CD14-positive monocyte (primary cell): ENCODE measurements at regions not wholly inside any gene's neighbourhood (a gene's known extent, or its start where the extent isn't known, plus 50 kb on each side); places are given as distances from the start of the nearest gene placed in this dataset.

ENCODE experiments used
- DNase-seq, 3 donors: peaks; one replicate each; pipeline ENCODE4 v3.0.0-alpha.2; 2011 to 2022
- H2AFZ ChIP-seq: 2 replicates; pipeline ENCODE4 v1.6.0; 2012; ENCODE audit warnings: mild to moderate bottlenecking, low read depth, low read length, inconsistent platforms; ENCODE audit not compliant: insufficient read depth, poor library complexity, severe bottlenecking
- H3K27ac ChIP-seq, 2 donors: 1 replicate in 1 of 2; 2 replicates in 1 of 2; pipeline ENCODE4 v1.5.1; 2012 to 2013; ENCODE audit warnings: low read length in 2 of 2, control low read depth in 1 of 2, inconsistent platforms in 1 of 2, low read depth in 1 of 2, mild to moderate bottlenecking in 1 of 2
- H3K27me3 ChIP-seq, 2 donors: one replicate each; pipeline versions ENCODE4 v1.6.0 to v1.6.1; 2011 to 2013; ENCODE audit warnings: low read length in 2 of 2; ENCODE audit not compliant: control insufficient read depth in 2 of 2, insufficient read depth in 2 of 2
- H3K36me3 ChIP-seq, 2 donors: replicated peaks in 1 of 2; 1 replicate in 1 of 2; 2 replicates in 1 of 2; pipeline versions ENCODE4 v1.5.1 to v1.6.1; 2012 to 2013; ENCODE audit warnings: low read length in 2 of 2, control low read depth in 1 of 2, inconsistent platforms in 1 of 2, mild to moderate bottlenecking in 1 of 2; ENCODE audit not compliant: insufficient read depth in 2 of 2, control insufficient read depth in 1 of 2
- H3K4me1 ChIP-seq, 2 donors: 1 replicate in 1 of 2; 2 replicates in 1 of 2; pipeline versions ENCODE4 v1.5.1 to v1.6.1; 2012 to 2013; ENCODE audit warnings: low read length in 2 of 2, control low read depth in 1 of 2, inconsistent platforms in 1 of 2, mild to moderate bottlenecking in 1 of 2, moderate library complexity in 1 of 2; ENCODE audit not compliant: insufficient read depth in 2 of 2, control insufficient read depth in 1 of 2
- H3K4me2 ChIP-seq: replicated peaks from 2 replicates; pipeline ENCODE3; 2012; ENCODE audit warnings: low read length, moderate library complexity, mild to moderate bottlenecking; ENCODE audit not compliant: poor library complexity, severe bottlenecking; ENCODE audit errors: extremely low read depth
- H3K4me3 ChIP-seq, 3 experiments: fragments of 200-600 bp in 1 of 3; sonication (generic) in 1 of 3; replicated peaks in 1 of 3; 1 replicate in 2 of 3; 2 replicates in 1 of 3; pipeline ENCODE4 v1.5.1; 2011 to 2013; ENCODE audit warnings: low read length in 3 of 3, mild to moderate bottlenecking in 3 of 3, control low read depth in 2 of 3, low read depth in 2 of 3, inconsistent platforms in 1 of 3, moderate library complexity in 1 of 3
- H3K79me2 ChIP-seq: 2 replicates; pipeline ENCODE4 v1.6.0; 2012; ENCODE audit warnings: mild to moderate bottlenecking, control low read depth, inconsistent platforms, low read length, moderate library complexity; ENCODE audit not compliant: insufficient read depth
- H3K9ac ChIP-seq: 2 replicates; pipeline ENCODE4 v1.6.0; 2017; ENCODE audit warnings: low read length, mild to moderate bottlenecking; ENCODE audit not compliant: insufficient read depth, poor library complexity, severe bottlenecking
- H3K9me3 ChIP-seq, 2 donors: replicated peaks in 1 of 2; 1 replicate in 1 of 2; 2 replicates in 1 of 2; pipeline versions ENCODE4 v1.5.1 to v1.6.1; 2012 to 2013; ENCODE audit warnings: low read length in 2 of 2, control low read depth in 1 of 2; ENCODE audit not compliant: control insufficient read depth in 1 of 2, insufficient read depth in 1 of 2
- H4K20me1 ChIP-seq: 2 replicates; pipeline ENCODE4 v1.6.0; 2012; ENCODE audit warnings: mild to moderate bottlenecking, low read length, control low read depth, moderate library complexity; ENCODE audit not compliant: insufficient read depth
- H3K27ac Mint-ChIP-seq, 7 donors: one replicate each; pipeline ENCODE4 v1.8.0; 2020; ENCODE audit warnings: mild to moderate bottlenecking in 7 of 7, mixed read lengths in 7 of 7, moderate library complexity in 6 of 7, inconsistent platforms in 2 of 7
- H3K27me3 Mint-ChIP-seq, 3 donors: one replicate each; pipeline ENCODE4 v1.8.0; 2021 to 2022; ENCODE audit warnings: low read depth in 3 of 3, mild to moderate bottlenecking in 3 of 3, mixed read lengths in 3 of 3, moderate library complexity in 3 of 3, inconsistent platforms in 1 of 3
- H3K36me3 Mint-ChIP-seq, 2 donors: one replicate each; pipeline ENCODE4 v1.8.0; 2020; ENCODE audit warnings: mixed read lengths in 2 of 2, inconsistent platforms in 1 of 2, mild to moderate bottlenecking in 1 of 2
- H3K4me1 Mint-ChIP-seq: one replicate; pipeline ENCODE4 v1.8.0; 2020; ENCODE audit warnings: mild to moderate bottlenecking, mixed read lengths
- H3K4me3 Mint-ChIP-seq, 2 donors: one replicate each; pipeline ENCODE4 v1.8.0; 2020; ENCODE audit warnings: mild to moderate bottlenecking in 2 of 2, mixed read lengths in 2 of 2, moderate library complexity in 1 of 2
- H3K9me3 Mint-ChIP-seq, 7 donors: one replicate each; pipeline ENCODE4 v1.8.0; 2020 to 2022; ENCODE audit warnings: mixed read lengths in 7 of 7, mild to moderate bottlenecking in 6 of 7, moderate library complexity in 6 of 7, inconsistent platforms in 2 of 7
- CTCF ChIP-seq: fragments of 200-600 bp; IDR thresholded peaks from one replicate; pipeline ENCODE4 v1.8.0; 2022; ENCODE audit warnings: antibody characterized with exemption, mild to moderate bottlenecking
- WGBS: methylation state at CpG from one replicate; pipeline ENCODE4 v1.1.5; 2013; ENCODE audit warnings: missing lambda C conversion rate; ENCODE audit not compliant: insufficient coverage; 5-methylcytosine and 5-hydroxymethylcytosine counted together
- intact Hi-C, 2 donors: fragments of 100-400 bp; cut with micrococcal nuclease; formaldehyde crosslinking; loops; one replicate each; pipeline versions ENCODE4 v1.15.0 to v1.15.1; 2023

- WGBS: no CpG with 5 or more reads among the region's 4 CpGs
- Mint-ChIP-seq H3K4me3 (no peak overlapping the region), H3K36me3 (no peaks in the 10 kb centered on the region), H3K4me1 (no peaks in the 10 kb centered on the region), H3K27me3 (peaks cover 0 to 2% (median under 1%) of the 10 kb centered on the region in 3 donors), H3K9me3 (peaks cover 0 to 2% (median 0%) of the 10 kb centered on the region in 7 donors), H3K27ac (no peak overlapping the region)
- H3K4me1 ChIP-seq: no peaks in the 10 kb centered on the region
- intact Hi-C loops: no loop called here
- no peak for TF ChIP-seq CTCF
- H3K36me3 ChIP-seq: no peaks in the 10 kb centered on the region
- DNase-seq: no peak
- no peaks in the 10 kb centered on the region for H4K20me1 ChIP-seq
- no peak overlapping the region for H3K4me2 ChIP-seq
- no peak overlapping the region for H2AFZ ChIP-seq
- H3K27ac ChIP-seq: no peak overlapping the region
- no peaks in the 10 kb centered on the region for H3K79me2 ChIP-seq
- no peak overlapping the region for H3K4me3 ChIP-seq
- H3K9me3 ChIP-seq: no peaks in the 10 kb centered on the region
- H3K27me3 ChIP-seq: no peaks in the 10 kb centered on the region
- H3K9ac ChIP-seq: no peak overlapping the region
Measured at GRCh38 chr5:85684351-85684750, 933.4 kb upstream of the COX7C start.

- H3K79me2 ChIP-seq: no peaks in the 10 kb centered on the region
- no peaks in the 10 kb centered on the region for H3K4me1 ChIP-seq
- no peak overlapping the region for H3K4me3 Mint-ChIP-seq
- H3K27ac Mint-ChIP-seq: no peak overlapping the region
- no CpG with 5 or more reads among the region's 1 CpG for WGBS
- no peak overlapping the region for H2AFZ ChIP-seq
- intact Hi-C loops: no loop called here
- no peaks in the 10 kb centered on the region for H4K20me1 ChIP-seq
- H3K4me3 ChIP-seq: no peak overlapping the region
- H3K9ac ChIP-seq: no peak overlapping the region
- no peaks in the 10 kb centered on the region for H3K36me3 ChIP-seq
- H3K9me3 Mint-ChIP-seq: no peaks in the 10 kb centered on the region
- DNase-seq: no peak
- H3K4me1 Mint-ChIP-seq: no peaks in the 10 kb centered on the region
- no peaks in the 10 kb centered on the region for H3K27me3 ChIP-seq
- H3K4me2 ChIP-seq: no peak overlapping the region
- TF ChIP-seq CTCF: no peak
- H3K27ac ChIP-seq: no peak overlapping the region
- H3K36me3 Mint-ChIP-seq: no peaks in the 10 kb centered on the region
- H3K27me3 Mint-ChIP-seq: no peaks in the 10 kb centered on the region
- no peaks in the 10 kb centered on the region for H3K9me3 ChIP-seq
Measured at GRCh38 chr5:85703296-85703695, 914.4 kb upstream of the COX7C start.
